IPS-15b (cell line): ENCODE measurements at regions not wholly inside any gene's neighbourhood (a gene's known extent, or its start where the extent isn't known, plus 50 kb on each side); places are given as distances from the start of the nearest gene placed in this dataset.

Experiments used
- H3K27me3 ChIP-seq: one replicate; pipeline ENCODE4 v1.6.1; 2013; ENCODE audit warnings: low read length; ENCODE audit not compliant: control insufficient read depth, insufficient read depth
- H3K36me3 ChIP-seq: one replicate; pipeline ENCODE4 v1.6.1; 2013; ENCODE audit warnings: low read length; ENCODE audit not compliant: control insufficient read depth, insufficient read depth
- H3K4me1 ChIP-seq: one replicate; pipeline ENCODE4 v1.6.1; 2013; ENCODE audit warnings: mild to moderate bottlenecking, low read length; ENCODE audit not compliant: control insufficient read depth, insufficient read depth
- H3K4me3 ChIP-seq: one replicate; pipeline ENCODE4 v1.5.1; 2013; ENCODE audit warnings: low read depth, low read length
- H3K9ac ChIP-seq: one replicate; pipeline ENCODE4 v1.6.1; 2013; ENCODE audit warnings: low read depth, mild to moderate bottlenecking, low read length
- H3K9me3 ChIP-seq: one replicate; pipeline ENCODE4 v1.6.1; 2013; ENCODE audit warnings: mild to moderate bottlenecking, low read length; ENCODE audit not compliant: control insufficient read depth, insufficient read depth

DNA sequence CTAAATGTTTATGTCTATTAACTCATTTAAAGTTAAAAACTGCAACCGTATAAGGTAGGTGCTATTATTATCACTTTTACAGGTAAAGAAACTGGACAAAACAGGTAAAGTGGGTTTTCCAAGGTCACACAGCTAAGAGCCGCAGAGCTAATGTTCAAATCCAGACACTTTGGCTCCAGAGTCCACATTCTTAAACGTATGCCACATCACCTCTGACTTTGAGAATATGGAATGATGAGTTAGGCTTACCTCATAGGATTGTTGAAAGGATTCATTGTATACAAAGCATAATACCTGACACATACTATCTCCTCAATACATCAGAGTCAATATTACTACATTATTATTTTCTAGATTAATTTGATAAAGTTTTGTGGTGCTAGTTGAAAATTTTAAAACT, 240.9 kb upstream of the STT3B start:
- H3K4me3 ChIP-seq = no peak overlapping the region
- H3K9ac ChIP-seq = no peak overlapping the region
- peaks cover 6% of the 10 kb centered on the region for H3K4me1 ChIP-seq
- H3K27me3 ChIP-seq = no peaks in the 10 kb centered on the region
- no peaks in the 10 kb centered on the region for H3K9me3 ChIP-seq
- H3K36me3 ChIP-seq = no peaks in the 10 kb centered on the region

DNA sequence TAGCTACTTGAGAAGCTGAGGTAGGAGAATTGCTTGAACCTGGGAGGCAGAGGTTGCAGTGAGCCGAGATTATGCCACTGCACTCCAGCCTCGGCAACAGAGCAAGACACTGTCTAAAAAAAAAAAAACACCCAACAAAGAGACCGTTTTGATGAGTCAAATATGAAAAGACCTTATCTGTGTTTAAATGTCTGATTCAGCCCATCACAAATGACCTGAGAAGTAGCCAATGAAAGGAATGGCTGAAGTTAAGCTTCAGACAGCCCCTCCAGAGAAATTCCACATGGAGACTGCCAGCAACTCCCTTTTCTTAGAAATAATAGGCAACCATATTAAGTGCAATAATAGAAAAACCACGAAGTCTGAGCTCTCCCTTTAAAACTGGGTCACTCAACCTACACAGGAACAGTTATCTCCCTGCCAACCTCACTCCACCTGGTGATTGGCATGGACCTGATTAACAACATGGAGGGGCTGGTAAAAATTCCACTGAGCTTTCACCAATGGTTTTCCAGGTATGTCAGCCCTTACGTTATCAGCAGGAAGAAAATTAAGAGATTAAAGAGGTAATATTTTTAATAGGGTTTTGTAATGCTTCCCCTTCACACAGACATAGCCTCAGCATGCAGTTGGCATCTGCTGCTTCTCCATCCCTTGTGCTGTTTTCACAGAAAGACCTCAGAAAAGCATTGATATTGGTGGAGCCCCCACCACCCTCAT, 238.1 kb upstream of the STT3B start:
- peaks cover 3% of the 10 kb centered on the region for H3K9me3 ChIP-seq
- H3K27me3 ChIP-seq = no peaks in the 10 kb centered on the region
- H3K4me3 ChIP-seq = no peak overlapping the region
- no peaks in the 10 kb centered on the region for H3K36me3 ChIP-seq
- peaks cover 2% of the 10 kb centered on the region for H3K4me1 ChIP-seq
- no peak overlapping the region for H3K9ac ChIP-seq

DNA sequence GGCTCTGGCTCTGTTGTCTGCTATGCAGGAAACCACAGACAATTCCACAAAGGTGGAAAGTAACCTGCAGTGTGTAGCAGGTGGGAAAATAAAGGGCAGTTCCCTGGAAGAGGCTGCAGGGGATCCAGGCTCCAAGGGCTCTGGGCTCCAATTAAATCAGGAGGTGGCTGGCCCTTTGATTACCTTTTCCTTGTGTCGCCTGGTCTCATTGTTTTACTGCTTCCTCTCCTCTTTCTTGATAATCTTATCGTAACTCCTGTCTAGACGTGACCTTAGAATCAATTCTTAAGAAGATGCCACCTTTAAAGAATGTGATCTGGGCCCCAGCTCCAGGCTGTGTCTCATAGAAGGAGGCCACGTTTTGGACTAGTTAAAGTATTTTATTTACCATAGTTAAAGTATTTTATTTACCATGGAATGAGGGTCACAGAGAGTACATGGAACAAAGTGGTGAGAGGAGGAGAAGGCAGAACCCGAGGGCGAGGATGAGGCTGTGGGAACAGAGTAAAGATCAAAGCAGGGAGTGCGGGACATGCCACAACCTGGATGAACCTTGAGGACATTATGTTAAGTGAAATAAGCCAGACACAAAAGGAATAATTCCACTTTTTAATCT, 237.5 kb upstream of the STT3B start:
- Histone ChIP-seq H3K27me3 (no peaks in the 10 kb centered on the region), H3K4me3 (no peak overlapping the region), H3K9ac (no peak overlapping the region), H3K4me1 (no peaks in the 10 kb centered on the region), H3K36me3 (no peaks in the 10 kb centered on the region), H3K9me3 (peaks cover 3% of the 10 kb centered on the region)

DNA sequence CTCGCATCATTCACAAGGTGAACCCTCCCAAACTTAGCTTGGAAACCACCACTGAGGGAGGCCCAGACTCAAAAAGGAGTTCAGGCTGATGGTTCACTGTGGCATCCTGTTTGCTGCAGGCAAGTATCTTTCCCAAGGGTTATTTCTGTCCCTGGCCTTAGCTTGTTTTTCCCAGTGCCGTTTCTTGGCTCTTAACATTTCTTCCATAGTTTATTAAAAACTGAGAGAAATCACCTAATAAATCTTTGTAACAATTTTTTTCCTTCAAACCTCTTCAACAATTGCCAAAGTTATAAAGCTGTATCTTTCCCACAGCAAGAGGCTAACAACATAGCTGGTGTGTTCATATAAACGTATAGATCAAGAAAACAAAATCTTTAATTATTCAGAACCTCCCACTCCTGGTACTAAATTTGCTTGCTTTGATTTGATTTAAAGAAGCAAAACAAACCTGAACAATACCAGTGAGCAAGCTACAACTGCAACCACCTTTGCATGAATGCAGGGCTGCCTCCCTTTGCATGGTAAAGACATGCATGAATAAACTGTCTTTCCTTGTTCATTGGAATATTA, 234.9 kb upstream of the STT3B start:
- no peaks in the 10 kb centered on the region for H3K4me1 ChIP-seq
- H3K4me3 ChIP-seq = no peak overlapping the region
- no peaks in the 10 kb centered on the region for H3K36me3 ChIP-seq
- peaks cover 3% of the 10 kb centered on the region for H3K9me3 ChIP-seq
- H3K27me3 ChIP-seq = no peaks in the 10 kb centered on the region
- no peak overlapping the region for H3K9ac ChIP-seq

DNA sequence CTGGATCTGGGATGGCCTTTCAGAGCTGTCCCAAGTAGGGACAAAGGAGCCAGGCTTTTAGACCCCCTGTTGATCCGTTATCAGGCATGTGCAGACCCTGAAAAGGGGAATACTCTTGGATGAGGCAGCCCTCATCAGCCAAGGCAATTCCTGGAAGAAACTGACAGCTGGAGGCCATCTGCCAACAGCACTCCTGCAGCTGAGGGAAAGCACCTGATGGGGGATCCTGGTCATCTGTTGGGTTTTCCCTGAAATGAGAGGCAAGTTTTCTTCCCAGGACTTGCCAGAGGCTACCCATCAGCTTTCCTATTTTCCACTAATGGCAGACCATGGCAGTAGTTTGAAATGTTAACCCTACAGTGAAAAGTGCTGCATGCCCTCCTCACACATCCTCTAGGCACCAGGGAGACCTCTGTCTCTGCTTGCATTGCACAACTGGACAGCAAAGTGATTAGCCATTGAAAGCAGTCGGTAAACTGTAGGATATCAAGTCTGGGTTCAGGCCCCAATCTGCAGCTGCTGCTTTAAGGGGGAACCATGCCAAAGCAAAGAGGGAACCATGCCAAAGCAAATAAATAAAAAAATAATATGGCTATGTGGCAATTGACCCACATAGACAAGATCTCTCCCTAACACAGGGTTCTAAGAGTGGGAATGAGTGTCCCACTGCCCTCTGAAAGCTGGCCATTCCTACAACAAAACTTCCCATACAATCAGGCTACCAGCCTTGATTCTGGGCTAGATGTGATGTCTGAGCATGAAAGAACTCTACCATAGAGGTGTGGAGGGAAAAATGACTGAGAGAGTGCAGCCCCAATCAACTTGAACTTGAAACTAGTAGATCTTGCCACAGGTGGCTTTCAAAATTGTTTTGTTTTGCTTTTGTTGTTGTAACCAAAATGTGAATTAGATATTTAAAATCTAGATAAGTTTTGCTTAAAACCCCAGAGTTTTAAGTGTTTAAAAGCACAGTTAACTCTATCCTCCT, 232.0 kb upstream of the STT3B start:
- Histone ChIP-seq H3K9me3 (peaks cover 3% of the 10 kb centered on the region), H3K4me1 (no peaks in the 10 kb centered on the region), H3K36me3 (no peaks in the 10 kb centered on the region), H3K4me3 (no peak overlapping the region), H3K27me3 (no peaks in the 10 kb centered on the region), H3K9ac (no peak overlapping the region)

DNA sequence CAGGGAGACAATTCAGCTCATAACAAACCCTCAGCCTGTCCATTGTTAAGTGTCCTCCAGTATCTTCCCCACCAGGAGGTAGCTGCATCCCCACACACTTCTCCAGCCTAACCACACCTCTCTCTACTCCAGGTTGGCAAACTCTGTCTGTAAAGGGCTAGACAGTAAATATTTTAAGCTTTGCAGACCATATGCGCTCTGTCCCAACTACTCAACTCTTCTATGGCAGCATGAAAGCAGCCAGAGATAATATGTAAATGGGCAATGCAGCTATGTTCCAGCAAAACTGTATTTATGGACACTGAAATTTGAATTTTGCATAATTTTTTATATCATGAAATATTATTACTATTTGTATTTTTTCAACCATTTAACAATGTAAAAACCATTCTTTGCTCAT, 230.4 kb upstream of the STT3B start:
- no peak overlapping the region for H3K9ac ChIP-seq
- H3K9me3 ChIP-seq = peaks cover 3% of the 10 kb centered on the region
- H3K36me3 ChIP-seq = no peaks in the 10 kb centered on the region

DNA sequence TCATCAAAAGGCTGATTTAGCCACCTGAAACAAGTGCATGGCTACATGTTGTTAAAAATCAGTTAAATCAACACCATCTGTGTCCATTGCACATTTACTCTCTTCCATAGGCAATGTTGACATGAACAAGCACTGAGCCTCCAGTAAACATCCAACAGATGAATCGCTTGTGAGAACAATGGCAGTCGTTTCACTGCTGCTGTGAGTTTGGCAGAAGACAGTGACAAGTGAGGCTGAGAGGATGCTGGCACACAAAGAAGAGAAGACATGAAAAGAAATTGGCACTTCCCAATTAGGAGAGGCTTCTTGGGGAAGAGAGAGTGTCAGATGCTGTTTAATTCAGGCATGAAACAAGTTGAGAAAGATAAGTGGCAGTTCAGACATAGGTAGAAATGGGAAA, 227.4 kb upstream of the STT3B start:
- Histone ChIP-seq H3K4me3 (no peak overlapping the region), H3K9ac (no peak overlapping the region), H3K36me3 (no peaks in the 10 kb centered on the region), H3K9me3 (no peaks in the 10 kb centered on the region), H3K27me3 (no peaks in the 10 kb centered on the region), H3K4me1 (no peaks in the 10 kb centered on the region)

More for the DNA sequence above, 230.4 kb upstream of the STT3B start:
- Histone ChIP-seq H3K4me1 (no peaks in the 10 kb centered on the region), H3K27me3 (no peaks in the 10 kb centered on the region), H3K4me3 (no peak overlapping the region)

DNA sequence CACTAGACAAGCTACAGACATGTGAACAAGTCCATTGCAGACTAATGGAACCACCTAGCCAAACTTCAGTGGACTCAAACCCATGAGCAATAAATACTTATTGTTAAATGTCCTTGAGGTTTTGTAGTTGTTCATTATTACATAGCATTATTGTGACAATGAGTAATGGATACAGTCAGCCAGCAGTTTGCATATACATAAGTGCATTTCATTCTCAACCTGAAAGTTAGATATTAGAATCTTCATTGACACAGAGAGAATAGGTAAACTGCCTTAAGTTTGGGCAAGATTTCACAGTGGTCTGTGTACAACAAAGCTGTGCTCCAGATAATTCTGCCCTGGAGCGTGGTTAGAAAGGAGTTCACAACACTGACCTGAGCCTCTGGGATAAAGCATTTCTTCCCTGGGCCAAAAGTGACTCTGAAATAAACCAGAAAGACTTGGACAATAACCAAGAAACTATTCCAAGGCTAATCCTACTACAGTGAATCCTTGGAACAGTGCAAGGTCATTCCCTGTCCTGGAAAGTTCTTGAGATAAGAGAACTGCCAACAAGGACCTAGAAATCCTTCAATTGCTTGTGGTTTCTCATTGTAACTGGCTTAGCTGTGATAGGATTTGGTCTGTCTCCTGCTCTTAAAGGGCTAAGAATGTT, 225.5 kb upstream of the STT3B start:
- Histone ChIP-seq H3K27me3 (no peaks in the 10 kb centered on the region), H3K9ac (no peak overlapping the region), H3K36me3 (no peaks in the 10 kb centered on the region), H3K4me1 (no peaks in the 10 kb centered on the region), H3K9me3 (no peaks in the 10 kb centered on the region), H3K4me3 (no peak overlapping the region)

DNA sequence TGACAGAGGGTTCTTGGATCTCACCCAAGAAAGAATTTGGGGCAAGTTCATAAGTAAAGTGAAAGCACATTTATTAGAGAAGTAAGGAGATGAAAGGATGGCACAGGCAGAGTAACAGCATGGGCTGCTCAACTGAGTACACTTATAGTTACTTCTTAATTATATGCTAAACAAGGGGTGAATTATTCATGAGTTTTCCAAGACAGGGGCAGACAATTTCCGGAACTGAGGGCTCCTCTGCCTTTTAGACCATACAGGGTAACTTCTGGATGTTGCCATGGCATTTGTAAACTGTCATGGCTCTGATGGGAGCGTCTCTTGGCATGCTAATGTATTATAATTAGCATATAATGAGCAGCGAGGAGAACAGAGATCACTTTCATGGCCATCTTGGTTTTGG, 221.2 kb upstream of the STT3B start:
- H3K27me3 ChIP-seq = no peaks in the 10 kb centered on the region
- no peaks in the 10 kb centered on the region for H3K36me3 ChIP-seq
- no peak overlapping the region for H3K4me3 ChIP-seq
- no peak overlapping the region for H3K9ac ChIP-seq
- H3K9me3 ChIP-seq = no peaks in the 10 kb centered on the region
- no peaks in the 10 kb centered on the region for H3K4me1 ChIP-seq

DNA sequence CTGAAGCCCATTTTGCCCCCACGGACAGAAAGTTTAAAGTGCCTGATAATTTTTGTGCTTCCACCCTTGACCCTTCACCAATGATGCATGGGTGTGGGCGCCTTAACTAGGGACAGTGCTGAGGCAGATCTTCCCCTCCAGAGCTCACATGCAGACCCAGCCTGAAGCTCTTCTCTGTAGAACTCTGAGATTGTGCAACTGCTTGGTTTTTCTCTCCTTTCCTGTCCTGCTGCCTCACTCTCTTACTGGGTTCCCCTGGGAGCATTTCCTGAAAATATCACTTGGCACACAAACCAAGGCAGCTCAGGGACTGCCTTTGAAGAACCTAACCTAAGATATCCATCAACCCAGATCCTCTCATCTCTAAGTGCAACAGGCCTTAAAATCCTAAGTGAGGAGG, 220.3 kb upstream of the STT3B start:
- no peak overlapping the region for H3K9ac ChIP-seq
- no peaks in the 10 kb centered on the region for H3K4me1 ChIP-seq
- H3K27me3 ChIP-seq = no peaks in the 10 kb centered on the region
- H3K36me3 ChIP-seq = no peaks in the 10 kb centered on the region
- H3K4me3 ChIP-seq = no peak overlapping the region
- H3K9me3 ChIP-seq = peaks cover 5% of the 10 kb centered on the region

DNA sequence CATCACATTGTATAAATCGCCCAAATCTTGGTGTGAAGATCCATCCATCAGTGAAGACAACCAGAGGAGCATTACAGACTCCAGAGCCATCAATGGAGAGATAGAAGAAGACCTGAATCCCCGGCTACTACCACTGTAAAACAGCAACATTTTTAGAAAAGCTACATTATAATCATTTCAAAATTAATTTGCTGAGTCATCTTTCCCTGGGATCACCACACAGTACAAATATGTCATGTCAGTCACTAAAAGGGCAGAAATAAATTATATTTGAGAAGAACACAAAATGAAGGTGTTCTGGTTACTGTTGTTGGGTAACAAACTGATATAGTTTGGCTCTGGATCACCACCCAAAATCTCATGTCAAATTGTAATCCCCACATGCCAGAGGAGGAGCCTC, 218.5 kb upstream of the STT3B start:
- Histone ChIP-seq H3K4me1 (no peaks in the 10 kb centered on the region), H3K9me3 (peaks cover 5% of the 10 kb centered on the region), H3K4me3 (no peak overlapping the region), H3K9ac (no peak overlapping the region), H3K36me3 (no peaks in the 10 kb centered on the region), H3K27me3 (no peaks in the 10 kb centered on the region)
